B cell (primary cell): ENCODE measurements at regions not wholly inside any gene's neighbourhood (a gene's known extent, or its start where the extent isn't known, plus 50 kb on each side); places are given as distances from the start of the nearest gene placed in this dataset.

Experiments used
- EZH2 ChIP-seq: IDR thresholded peaks from 2 replicates; pipeline ENCODE4 v1.6.1; 2012; ENCODE audit warnings: borderline replicate concordance, low read depth, mild to moderate bottlenecking, moderate library complexity, low read length; ENCODE audit not compliant: insufficient read depth, poor library complexity, severe bottlenecking
- TF ChIP-seq, protein P1 (sequence below): fragments of 200-600 bp; IDR thresholded peaks from one replicate; pipeline ENCODE4 v1.8.0; 2022; ENCODE audit warnings: antibody characterized with exemption, mild to moderate bottlenecking

DNA sequence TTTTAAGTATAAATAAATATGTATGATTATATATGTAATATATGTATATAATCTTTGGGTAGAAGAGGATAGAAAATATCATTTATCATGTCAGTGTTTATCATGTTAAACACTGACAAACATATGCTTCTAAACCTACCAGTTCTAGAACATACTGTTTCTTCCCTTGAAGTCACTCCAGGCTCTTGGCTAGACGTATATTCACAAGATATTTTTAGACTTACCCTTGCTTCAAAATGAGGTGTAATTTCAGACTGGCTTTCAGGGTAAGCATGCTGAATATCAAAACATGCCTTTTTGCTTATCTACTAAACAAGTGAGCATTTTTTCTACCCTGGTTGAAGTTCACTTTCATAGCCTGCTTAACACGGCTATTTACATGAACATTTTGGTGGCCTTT lies 642.4 kb upstream of the PKDCC start:
- TF ChIP-seq, protein P1, sequence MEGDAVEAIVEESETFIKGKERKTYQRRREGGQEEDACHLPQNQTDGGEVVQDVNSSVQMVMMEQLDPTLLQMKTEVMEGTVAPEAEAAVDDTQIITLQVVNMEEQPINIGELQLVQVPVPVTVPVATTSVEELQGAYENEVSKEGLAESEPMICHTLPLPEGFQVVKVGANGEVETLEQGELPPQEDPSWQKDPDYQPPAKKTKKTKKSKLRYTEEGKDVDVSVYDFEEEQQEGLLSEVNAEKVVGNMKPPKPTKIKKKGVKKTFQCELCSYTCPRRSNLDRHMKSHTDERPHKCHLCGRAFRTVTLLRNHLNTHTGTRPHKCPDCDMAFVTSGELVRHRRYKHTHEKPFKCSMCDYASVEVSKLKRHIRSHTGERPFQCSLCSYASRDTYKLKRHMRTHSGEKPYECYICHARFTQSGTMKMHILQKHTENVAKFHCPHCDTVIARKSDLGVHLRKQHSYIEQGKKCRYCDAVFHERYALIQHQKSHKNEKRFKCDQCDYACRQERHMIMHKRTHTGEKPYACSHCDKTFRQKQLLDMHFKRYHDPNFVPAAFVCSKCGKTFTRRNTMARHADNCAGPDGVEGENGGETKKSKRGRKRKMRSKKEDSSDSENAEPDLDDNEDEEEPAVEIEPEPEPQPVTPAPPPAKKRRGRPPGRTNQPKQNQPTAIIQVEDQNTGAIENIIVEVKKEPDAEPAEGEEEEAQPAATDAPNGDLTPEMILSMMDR = no peak
- TF ChIP-seq EZH2 = no peak
